ENCODE measurements at regions not wholly inside any gene's neighbourhood (a gene's known extent, or its start where the extent isn't known, plus 50 kb on each side); places are given as distances from the start of the nearest gene placed in this dataset.

DNA sequence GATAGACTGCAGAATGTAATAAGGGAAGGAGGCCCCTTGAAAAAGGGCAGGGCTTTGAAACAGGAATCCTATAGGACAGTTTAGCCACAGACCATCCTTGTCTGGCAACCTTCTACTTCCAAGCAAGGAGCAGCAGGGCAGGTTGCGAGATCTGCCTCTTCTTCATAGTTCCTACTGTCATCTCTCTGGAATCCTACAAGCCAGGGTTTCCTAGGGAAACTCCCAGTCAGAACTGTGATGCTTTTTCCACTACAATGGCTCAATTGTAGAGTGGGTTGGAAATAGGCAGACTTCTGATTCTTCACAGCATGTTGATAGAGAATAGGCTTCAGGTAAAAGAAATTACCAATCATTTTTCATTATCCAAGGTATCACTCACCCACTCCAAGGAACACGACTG, 186.3 kb downstream of the DACT1 start:
- TF ChIP-seq, protein P1, sequence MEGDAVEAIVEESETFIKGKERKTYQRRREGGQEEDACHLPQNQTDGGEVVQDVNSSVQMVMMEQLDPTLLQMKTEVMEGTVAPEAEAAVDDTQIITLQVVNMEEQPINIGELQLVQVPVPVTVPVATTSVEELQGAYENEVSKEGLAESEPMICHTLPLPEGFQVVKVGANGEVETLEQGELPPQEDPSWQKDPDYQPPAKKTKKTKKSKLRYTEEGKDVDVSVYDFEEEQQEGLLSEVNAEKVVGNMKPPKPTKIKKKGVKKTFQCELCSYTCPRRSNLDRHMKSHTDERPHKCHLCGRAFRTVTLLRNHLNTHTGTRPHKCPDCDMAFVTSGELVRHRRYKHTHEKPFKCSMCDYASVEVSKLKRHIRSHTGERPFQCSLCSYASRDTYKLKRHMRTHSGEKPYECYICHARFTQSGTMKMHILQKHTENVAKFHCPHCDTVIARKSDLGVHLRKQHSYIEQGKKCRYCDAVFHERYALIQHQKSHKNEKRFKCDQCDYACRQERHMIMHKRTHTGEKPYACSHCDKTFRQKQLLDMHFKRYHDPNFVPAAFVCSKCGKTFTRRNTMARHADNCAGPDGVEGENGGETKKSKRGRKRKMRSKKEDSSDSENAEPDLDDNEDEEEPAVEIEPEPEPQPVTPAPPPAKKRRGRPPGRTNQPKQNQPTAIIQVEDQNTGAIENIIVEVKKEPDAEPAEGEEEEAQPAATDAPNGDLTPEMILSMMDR (IDR thresholded peaks at IDR 0.05), result no peak
- no peak for TF ChIP-seq POLR2A (IDR thresholded peaks at IDR 0.05)

Measured in adrenal gland (tissue), 5 donors.